GM18520 (cell line): ENCODE measurements at regions not wholly inside any gene's neighbourhood (a gene's known extent, or its start where the extent isn't known, plus 50 kb on each side); places are given as distances from the start of the nearest gene placed in this dataset.

Source experiments
- ATAC-seq: cut with Tn5 transposase; IDR thresholded peaks from one replicate; pipeline ENCODE4 v1.9.1; 2021; ENCODE audit not compliant: unreplicated experiment

DNA sequence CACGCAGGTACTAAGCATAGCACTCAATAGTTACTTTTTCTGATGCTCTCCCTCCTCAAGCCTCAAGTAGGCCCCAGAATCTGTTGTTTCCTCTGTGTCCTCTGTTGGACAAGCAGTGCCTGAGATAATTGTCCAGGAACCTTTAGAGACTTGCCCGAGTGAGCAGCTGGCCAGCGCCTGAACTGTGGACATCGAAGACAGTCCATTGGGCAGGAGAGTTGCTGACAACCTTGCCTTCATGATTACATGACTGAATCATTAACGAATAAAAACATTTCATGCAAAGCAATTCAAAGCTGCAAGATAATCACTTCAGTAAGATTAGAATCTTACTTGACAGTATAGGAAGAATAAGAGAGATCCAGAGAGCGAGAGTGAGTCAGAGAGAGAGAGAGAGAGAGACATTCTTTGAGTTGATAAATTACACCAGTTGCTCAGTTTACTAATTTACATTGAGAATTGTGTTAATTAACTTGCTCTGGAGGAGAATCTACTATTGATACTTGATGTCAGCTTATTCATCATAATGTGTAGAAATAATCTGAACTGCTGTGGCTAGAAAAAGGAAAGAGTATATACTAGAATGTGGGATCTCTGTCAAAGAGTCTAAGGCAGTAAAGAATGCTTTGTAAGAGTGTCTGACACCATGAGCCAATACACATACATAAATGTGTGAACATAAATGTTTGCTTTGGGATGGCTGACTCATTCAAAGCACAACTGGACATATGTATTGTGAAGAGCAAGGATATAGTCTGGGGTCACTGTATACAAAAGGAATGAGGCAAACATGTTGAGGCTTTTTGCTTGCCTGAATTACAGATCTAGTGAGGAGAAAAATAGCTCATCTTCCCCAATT lies 216.0 kb downstream of the ZNF326 start:
- no peak for ATAC-seq

DNA sequence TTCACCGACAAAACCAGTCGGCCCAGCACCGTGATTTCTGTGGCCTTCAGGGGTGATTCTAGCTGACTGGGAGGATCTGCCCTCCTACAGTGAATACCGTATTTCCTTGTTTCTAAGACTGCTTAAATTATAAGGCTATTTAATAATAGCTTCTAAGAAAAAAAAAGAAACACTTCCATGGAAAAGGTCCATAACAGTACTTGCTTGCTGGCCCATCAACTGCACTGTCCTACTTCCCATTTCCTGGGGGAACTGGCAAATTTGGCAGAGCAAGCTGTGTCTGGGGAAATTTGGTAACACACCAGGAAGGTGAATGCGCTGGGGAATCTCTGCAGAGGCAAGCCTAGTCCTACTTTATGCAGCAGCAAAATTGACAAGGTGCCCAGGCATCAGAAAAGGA lies 214.0 kb downstream of the ZNF326 start:
- no peak for ATAC-seq

DNA sequence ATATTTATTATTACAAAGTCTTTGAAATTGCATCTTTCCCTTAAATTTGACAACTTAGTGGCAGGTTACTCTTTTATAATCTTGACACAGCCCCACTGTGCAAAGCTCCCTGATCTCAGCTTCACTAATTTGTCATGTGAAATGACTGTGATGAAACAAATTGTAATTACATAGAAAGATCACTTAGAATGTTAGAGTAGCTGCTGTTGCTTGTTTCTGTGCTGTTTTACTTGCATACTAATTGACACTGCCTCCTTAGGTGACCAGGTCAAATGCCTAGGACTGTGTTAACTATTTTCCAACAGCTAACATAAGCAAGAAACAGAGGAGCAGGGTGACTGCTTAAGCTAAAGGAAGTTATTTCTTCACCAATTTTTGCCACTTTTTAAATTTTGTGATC lies 211.3 kb downstream of the ZNF326 start:
- ATAC-seq = no peak

DNA sequence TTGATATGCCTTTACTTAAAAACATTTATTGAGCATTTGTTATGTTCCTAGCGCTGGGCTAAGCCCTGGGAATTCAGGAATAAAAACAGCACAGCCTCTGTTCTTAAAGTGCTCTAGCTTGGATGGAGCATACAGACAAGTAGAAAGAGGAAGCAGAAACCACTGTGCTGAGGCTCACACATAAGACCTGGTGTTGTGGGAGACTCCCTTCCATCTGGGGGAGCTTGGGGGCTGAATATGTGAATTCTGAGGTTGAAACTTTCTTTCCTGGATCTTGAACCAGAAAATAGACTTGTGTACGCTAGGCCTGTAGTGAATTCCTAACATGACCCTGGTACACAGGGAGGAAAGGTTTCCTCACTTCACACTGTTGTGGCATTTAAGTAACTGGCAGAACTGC lies 209.9 kb downstream of the ZNF326 start:
- no peak for ATAC-seq

DNA sequence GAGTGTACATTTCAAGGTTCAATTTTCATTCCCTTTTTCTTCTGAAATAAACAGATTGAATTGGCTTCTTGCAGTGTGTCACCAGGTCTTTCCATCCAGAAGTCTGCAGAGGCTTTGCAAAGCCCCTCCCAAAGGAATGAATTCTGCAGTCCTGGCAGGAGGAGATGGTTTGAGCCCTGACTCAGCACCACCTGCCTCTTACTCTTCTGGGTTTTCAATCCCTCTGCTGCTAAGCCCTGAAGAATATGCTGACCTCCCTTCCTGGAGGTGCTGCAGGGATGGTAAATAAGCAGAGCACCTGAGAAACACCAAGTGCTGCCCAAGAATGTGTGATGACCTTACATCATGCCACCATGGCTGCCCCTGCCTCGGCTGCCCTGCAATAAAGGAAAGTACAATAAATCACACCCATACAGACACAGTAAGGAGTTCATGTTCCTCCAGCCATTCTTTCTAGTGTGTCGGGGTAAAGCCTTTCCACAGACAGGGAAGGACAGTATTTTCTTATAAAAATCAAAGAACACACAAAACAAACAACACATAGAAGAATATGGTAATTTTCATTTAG lies 209.2 kb downstream of the ZNF326 start:
- no peak for ATAC-seq

DNA sequence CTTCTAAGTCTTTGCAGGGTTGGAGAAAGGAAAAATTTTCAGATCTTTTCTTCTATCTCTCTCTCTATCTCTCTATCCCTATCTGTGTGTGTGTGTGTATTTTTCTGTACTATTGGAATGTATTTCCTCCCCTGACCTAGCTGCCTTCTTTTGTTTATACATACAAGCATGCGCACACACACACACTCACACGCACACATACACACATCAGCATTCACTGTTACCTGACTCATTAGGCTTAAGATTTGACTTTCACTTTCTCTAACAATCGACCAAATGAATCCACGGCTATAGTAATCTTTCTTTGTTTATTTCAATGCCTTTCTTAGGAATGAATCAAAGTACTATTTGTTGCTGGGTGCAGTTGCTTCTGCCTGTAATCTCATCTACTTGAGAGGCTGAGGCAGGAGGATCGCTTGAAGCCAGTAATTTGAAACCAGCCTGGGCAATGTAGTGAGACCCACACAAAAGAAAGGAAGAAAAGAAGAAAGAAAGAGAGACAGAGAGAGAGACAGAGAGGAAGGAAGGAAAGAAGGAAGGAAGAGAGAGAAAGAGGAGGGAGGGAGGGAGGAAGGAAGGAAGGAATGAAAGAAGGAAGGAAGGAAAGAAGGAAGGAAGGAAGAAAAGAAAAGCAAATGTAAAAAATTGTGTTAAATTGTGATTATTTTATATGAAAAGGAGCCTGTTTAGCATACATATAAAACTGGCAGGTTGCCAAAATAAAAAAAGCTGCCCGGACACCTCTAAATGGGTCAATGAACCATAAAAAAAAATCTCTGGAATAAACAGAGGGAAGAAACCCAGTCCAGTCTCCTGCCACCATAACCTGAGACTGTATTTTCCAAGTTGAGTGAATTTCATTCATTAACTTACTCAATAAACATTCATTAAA lies 206.8 kb downstream of the ZNF326 start:
- no peak for ATAC-seq

DNA sequence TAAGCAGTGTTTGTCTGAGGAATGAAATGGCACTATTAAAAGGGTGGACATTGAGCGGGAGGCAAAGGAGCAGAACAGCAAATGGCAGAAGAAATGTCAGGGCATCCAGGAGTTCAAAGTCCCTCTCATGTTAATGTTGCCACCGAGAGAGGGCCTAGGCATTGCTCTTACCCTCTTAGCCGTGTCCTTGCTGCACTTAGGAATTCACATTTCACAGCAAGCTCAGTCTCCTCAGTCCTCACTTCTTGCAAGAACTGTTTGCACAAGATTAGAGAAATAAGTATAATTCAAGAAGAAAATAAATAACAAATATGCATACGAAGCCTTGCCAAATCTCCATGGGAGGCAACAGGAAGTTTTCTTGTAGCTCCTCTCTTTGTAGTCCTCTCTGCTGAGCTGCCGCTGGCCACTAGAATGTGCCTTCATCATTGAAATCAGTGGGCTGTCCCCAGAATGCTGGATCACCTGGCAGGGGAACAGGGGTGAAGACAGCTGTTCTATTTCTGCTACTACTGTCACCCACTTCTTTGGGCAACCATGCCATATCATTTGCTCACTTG lies 205.8 kb downstream of the ZNF326 start:
- no peak for ATAC-seq

DNA sequence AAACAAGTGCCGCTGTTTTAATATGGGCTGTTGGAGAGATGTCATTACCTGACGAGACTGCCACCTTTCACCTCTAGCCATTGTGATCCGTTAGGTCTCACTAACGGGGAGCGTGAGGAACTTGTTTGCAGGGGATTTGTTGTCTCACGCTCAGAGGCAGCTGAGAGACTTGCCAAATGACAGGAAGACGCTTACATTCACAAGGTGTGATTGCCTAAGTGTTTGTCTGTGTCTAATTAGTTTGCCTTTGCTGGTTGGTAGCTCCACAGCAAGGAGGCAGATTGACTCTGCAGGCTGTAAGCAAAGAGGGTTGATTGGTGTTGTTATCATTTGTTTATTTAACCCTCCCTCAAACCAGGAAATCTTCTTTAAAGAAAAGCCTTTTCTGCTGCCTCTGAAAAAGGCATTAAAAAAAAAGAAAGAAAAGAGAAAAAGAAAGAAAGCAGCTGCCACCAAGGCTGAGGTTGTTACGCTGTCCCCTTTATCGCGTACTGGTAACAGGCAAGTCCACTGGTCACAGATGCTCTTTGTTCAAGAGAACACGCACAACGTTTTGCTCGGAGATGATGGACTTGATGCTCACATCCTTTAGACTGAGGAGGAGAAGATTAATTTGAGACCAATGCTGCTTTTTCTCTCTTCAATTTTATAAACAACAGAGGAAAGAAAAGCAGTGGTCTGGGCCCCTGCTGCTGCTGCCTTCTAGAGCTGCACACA lies 203.9 kb downstream of the ZNF326 start:
- no peak for ATAC-seq

DNA sequence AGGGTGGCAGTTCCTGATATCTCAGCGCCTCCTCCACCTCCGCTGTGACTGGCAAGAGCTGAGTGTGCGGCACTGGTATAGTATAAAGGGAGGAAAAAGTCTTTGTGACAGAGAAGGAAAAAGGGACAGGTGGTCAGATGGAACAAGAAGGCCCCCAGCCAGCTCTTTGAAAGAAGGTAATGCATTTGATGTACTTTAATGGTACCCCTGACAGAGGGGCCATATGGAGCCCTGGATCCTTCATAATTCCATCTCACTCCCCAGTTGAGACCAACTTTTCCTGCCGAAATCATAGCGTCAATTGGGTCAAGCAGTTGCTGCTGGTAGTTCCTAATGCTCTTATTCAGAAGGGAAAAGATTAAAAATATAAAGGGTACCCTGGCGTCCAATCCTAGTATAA lies 198.2 kb downstream of the ZNF326 start:
- ATAC-seq = no peak

DNA sequence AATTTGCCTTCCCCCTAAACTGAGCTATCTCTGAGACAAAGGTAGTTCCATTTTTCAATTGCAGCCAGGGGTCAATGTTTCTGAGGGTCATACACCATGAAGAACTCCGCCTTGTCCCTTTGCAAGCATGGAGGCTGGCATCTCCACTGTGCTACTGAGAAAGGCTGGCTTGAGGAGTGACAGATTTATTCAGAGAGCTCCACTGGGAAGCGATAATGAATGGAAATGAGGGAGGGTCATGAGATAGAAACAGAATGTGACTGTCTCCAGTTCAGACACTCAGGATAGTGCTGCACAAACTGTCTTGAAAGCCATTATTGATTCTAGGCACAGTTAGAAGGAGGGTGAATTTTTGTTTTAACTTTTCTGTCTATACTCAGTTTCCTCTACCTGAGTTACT lies 197.5 kb downstream of the ZNF326 start:
- no peak for ATAC-seq

DNA sequence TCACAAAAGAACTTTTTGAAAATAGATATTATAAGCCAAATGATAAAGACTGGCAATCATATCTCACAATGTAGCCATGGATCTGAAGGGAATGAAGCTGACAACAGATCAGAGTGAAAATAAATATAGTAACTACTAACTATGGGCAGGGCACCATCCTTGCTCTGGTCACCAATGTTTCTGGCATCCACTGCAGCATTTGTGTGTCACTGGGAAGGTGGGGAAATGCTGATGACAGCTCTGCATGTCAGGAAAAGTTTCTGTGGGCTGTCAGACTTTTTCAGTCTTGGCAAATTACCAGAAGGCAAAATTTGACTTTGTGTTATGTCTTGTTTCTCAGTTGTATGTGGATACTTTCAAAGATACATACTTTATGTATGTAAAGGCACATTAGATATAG lies 195.6 kb downstream of the ZNF326 start:
- ATAC-seq = no peak

DNA sequence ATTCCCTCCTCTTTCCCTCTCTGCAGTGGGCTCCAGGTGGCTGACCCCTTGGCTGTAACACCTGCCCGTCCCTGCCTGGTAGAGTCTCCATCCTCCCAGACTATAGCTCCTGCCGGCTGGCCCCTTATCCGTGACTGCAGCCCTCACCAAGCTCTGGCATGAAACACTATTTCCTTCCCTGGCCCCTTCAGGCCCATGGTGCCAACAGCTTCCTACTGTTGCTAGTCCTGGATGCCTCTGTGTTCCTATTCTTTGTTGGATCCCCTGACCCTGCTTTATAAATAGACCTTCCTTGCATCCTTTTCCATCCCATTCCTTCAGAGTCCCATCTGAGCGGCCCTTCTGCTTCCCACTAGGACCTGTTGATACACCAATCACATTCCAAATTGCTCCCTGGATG lies 195.0 kb downstream of the ZNF326 start:
- no peak for ATAC-seq

DNA sequence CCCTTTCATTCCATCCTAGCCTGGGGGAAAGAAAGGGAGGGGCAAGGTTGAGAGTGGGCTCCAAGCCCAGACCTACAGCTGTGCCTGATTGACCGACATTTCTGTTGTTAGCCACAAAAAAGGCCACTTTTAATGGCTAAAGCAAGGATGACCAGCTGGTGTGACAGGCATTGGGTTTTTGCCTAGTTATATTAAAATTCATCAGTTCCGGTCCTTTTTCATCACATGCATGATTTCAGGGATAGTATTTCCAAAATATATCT lies 192.3 kb downstream of the ZNF326 start:
- no peak for ATAC-seq

DNA sequence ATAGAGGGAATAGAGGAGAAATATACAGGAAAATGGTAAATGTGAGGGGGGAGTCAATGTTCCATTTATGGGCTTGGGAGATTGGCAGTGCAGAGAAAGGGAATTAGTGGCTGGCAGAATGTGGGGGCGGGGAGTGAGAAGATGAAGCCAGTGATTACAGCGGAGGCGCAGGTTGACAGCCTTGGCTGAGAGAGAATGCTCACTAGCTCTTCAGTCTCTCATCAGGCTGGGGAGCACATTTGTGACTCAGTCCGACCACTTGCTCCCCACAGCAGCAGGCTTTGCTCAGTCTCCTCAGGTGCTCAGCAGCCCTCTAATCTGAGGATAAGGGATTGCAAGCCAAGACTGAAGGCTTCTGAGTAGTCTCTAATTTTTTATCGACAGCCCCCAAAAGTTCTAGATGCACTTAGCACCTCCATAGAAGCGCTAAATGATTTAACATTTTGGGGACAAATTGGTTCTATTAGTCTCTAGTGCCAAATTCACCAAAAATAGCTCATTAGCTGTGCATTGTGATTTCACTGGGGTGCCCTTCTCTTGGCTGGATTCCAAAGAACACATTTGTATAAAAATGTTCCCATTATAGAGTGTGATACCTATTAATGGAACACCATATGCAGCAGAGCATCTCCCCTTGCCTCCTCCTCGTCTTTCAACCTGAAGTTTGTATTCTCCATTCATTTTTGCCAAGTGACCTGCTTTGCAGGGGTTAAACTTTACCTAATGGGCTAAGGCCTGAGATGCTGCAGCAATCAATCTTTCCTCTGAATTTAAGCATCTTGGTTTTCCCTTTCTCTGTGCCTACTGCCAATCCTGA lies 191.8 kb downstream of the ZNF326 start:
- no peak for ATAC-seq

DNA sequence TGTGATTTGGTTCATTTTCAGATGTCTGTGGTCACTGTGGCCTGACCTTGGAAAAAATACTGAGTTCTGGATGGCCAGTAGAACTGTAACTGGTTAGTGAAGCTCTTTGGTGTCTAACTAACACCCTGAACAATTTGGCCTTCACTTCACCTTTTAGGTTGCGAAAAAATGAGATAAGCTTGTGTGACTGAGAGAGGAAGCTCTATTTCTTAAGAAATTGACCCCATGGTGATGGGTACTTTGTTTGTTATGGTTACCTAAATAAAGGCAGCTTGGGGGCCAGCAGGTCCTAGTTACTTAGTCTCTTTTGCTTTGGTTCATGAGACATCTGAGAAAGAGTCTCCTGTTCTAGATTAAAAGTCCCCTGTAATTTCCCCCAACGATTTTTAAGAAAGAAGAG lies 181.6 kb downstream of the ZNF326 start:
- no peak for ATAC-seq

DNA sequence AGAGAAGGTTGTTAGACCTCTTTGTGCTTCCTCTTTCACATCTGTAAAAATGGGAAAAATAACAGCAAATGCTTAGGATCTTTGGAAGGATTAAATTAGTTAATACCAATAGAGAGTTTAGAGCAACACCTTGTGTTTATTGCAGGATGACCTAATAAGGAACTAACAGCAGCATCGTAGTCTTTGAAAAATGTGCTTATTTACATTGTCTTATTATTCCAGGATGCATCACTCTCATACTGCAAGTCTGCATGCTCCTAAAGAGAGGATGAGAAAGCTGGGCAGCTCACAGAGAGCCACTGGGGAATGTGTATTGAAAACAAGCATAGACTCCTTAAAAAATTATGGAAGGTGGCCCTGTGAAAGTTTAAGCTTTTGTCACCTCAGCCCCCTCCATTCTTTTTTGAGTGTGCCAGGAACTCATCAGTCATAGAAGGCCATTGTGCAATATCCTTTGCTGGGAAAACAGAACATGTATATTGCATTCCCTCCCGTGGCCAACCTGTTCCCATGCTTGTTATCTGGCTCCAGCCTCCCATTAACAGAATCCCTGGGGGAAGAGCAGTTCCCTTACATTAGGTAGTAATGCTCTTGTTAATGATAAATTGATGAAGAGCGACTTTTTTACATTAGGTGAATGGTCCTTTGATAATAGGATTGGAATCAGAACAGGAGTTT lies 180.7 kb downstream of the ZNF326 start:
- ATAC-seq = no peak

DNA sequence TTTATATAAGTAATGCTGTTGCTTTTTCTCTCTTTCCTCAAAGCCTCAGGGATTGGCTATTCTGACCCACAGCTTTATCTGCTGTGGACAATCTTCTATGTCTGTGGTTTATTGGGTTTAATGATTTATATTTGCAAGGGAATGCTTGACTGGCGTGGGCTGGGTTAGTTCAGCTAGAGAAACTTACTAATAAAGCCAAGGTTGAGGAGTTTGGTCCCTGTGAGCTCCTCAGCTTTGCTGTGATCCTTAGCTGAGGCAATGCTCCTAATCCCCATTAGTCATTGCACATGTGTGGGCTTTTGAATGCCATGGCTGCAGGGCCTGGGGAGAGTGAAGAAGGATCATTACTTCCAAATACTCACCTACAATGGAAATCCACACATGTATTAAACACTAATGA lies 179.3 kb downstream of the ZNF326 start:
- no peak for ATAC-seq

DNA sequence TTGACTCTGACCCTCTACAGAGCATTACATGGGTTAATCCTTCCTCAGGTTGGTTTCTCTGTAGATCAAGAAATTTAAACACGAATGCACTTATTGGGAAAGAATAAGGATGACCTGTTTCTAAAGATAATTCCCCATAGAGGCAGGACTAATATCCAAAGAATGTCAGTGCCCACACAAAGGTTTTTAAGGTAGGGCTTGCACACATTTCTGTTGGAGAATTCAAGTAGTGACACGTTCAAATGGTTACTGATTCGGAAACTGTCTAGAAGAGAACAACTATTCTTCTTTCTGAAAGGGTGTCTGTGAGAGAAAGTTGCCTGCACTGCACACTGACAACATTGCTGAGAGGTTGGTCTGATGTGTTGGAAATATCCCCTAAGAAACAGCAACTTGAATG lies 167.3 kb downstream of the ZNF326 start:
- ATAC-seq = no peak

DNA sequence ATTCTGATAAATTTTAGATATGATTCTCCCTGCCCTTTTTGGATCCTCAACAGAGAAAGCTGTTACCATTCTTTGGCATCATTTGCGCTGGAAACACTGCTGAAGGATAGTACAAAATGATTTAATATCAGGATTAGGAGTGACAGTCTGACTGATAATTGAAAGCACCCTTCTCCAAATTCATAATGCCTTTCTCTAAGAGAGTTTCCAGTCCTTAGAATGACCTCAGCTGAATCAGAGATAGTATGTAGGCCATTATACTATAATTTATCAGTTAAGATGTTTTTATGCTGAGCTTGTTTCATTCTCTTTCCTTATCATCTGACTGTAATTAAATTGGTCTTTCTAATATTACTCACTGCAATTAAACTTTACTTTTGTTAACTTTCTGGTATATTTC lies 166.7 kb downstream of the ZNF326 start:
- no peak for ATAC-seq
